Hepatocyte (in vitro differentiated cells): ENCODE measurements at regions not wholly inside any gene's neighbourhood (a gene's known extent, or its start where the extent isn't known, plus 50 kb on each side); places are given as distances from the start of the nearest gene placed in this dataset. TPM values are rescaled to one million over a fixed set of nuclear protein-coding genes. Genes with fewer than 3 reads are reported as not detected.

Experiments used
- DNase-seq: peaks from one replicate; pipeline ENCODE4 v3.0.0-alpha.2; 2016; ENCODE audit warnings: low spot score
- H2AFZ ChIP-seq: fragments of 200-600 bp; sonication (generic); 2 replicates; pipeline ENCODE4 v1.6.0; 2016; ENCODE audit warnings: antibody characterized with exemption, mild to moderate bottlenecking
- H3K27ac ChIP-seq: fragments of 200-600 bp; sonication (generic); 2 replicates; pipeline ENCODE4 v1.5.1; 2016; ENCODE audit warnings: mild to moderate bottlenecking
- H3K27me3 ChIP-seq: fragments of 200-600 bp; sonication (generic); 2 replicates; pipeline ENCODE4 v1.6.1; 2016
- H3K36me3 ChIP-seq: fragments of 200-600 bp; sonication (generic); replicated peaks from 2 replicates; pipeline ENCODE4 v1.5.1; 2016; ENCODE audit warnings: low read depth; ENCODE audit not compliant: insufficient read depth
- H3K4me1 ChIP-seq: fragments of 200-600 bp; sonication (generic); 2 replicates; pipeline ENCODE4 v1.5.1; 2016; ENCODE audit warnings: mild to moderate bottlenecking, moderate library complexity; ENCODE audit not compliant: insufficient read depth
- H3K4me2 ChIP-seq: fragments of 200-600 bp; sonication (generic); 2 replicates; pipeline ENCODE4 v1.6.0; 2016
- H3K4me3 ChIP-seq: fragments of 200-600 bp; sonication (generic); 2 replicates; pipeline ENCODE4 v1.5.1; 2016; ENCODE audit warnings: mild to moderate bottlenecking
- H3K79me2 ChIP-seq: fragments of 200-600 bp; sonication (generic); 2 replicates; pipeline ENCODE4 v1.6.0; 2017; ENCODE audit warnings: mild to moderate bottlenecking
- H3K9me2 ChIP-seq: fragments of 200-600 bp; sonication (generic); replicated peaks from 2 replicates; pipeline ENCODE4 v1.6.0; 2017; ENCODE audit warnings: mild to moderate bottlenecking; ENCODE audit not compliant: insufficient read depth
- H3K9me3 ChIP-seq: fragments of 200-600 bp; sonication (generic); 2 replicates; pipeline ENCODE4 v1.5.1; 2016; ENCODE audit warnings: low read depth, mild to moderate bottlenecking
- H4K20me1 ChIP-seq: fragments of 200-600 bp; sonication (generic); 2 replicates; pipeline ENCODE4 v1.6.0; 2016; ENCODE audit warnings: mild to moderate bottlenecking; ENCODE audit not compliant: insufficient read depth, poor library complexity, severe bottlenecking
- EZH2 ChIP-seq: fragments of 200-600 bp; sonication (generic); IDR thresholded peaks from 2 replicates; pipeline ENCODE4 v1.6.1; 2016; ENCODE audit warnings: antibody characterized with exemption, mild to moderate bottlenecking, borderline replicate concordance
- EZH2phosphoT487 ChIP-seq: fragments of 200-600 bp; sonication (generic); IDR thresholded peaks from one replicate; pipeline ENCODE4 v1.6.1; 2018; ENCODE audit warnings: antibody characterized with exemption, mild to moderate bottlenecking, low read depth, moderate library complexity; ENCODE audit not compliant: unreplicated experiment, severe bottlenecking
- WGBS: methylation state at CpG from one replicate; pipeline ENCODE4 v1.1.6; 2016; ENCODE audit warnings: low lambda C conversion rate; ENCODE audit errors: missing lambda C conversion rate; 5-methylcytosine and 5-hydroxymethylcytosine counted together
- small RNA-seq: library from RNA; depleted of rRNA; stranded (forward); fragments of <200 nt; gene quantifications from one replicate; pipeline ENCODE3, GENCODE V24; 2014
- TF ChIP-seq, protein P1 (sequence below): fragments of 200-600 bp; sonication (generic); IDR thresholded peaks from 2 replicates; pipeline ENCODE4 v1.5.1; 2016; ENCODE audit warnings: antibody characterized with exemption, mild to moderate bottlenecking; ENCODE audit not compliant: poor library complexity

DNA sequence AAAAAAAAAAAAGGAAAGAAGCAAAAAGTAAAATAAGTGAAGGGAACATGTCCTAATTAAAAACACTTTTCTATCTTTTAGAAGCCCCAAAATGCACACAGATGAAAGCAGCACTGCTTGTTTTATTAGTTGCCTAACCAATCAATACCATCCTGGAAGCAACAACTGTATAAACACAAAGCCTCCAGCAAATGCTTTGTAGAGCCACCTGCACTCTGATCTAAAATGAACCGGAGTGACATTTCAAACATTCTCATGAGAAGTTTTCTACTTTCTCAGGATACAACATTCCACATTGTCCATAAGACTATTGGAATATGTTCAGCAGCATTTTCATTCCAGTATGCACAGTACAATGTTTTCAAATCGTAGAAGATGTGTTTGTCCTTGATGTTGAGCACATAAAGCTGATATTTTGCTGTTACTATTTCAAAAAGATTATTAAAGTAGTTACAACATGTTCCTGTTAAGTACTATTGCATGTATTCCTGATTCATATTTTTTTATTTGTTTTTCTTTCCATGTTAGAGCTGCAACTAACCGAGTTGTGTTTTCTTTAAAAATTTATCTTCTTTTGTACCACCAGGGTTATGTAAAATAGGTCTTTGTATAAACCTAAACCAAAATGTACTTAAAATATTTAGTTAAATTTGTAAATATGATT, 50.3 kb upstream of the PLSCR5 start:
- no peak overlapping the region for H2AFZ ChIP-seq

More for the DNA sequence above, 50.3 kb upstream of the PLSCR5 start:
- Histone ChIP-seq H3K36me3 (no peaks in the 10 kb centered on the region), H3K4me1 (no peaks in the 10 kb centered on the region), H3K9me2 (no peaks in the 10 kb centered on the region), H3K27ac (no peak overlapping the region), H3K79me2 (no peaks in the 10 kb centered on the region), H3K9me3 (no peaks in the 10 kb centered on the region), H4K20me1 (no peaks in the 10 kb centered on the region), H3K27me3 (no peaks in the 10 kb centered on the region), H3K4me3 (no peak overlapping the region), H3K4me2 (no peak overlapping the region)
- 68% methylated on average over 3 of the region's 3 CpGs for WGBS
- DNase-seq: no peak
- TF ChIP-seq, protein P1, sequence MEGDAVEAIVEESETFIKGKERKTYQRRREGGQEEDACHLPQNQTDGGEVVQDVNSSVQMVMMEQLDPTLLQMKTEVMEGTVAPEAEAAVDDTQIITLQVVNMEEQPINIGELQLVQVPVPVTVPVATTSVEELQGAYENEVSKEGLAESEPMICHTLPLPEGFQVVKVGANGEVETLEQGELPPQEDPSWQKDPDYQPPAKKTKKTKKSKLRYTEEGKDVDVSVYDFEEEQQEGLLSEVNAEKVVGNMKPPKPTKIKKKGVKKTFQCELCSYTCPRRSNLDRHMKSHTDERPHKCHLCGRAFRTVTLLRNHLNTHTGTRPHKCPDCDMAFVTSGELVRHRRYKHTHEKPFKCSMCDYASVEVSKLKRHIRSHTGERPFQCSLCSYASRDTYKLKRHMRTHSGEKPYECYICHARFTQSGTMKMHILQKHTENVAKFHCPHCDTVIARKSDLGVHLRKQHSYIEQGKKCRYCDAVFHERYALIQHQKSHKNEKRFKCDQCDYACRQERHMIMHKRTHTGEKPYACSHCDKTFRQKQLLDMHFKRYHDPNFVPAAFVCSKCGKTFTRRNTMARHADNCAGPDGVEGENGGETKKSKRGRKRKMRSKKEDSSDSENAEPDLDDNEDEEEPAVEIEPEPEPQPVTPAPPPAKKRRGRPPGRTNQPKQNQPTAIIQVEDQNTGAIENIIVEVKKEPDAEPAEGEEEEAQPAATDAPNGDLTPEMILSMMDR: no peak
- TF ChIP-seq EZH2 (no peak), EZH2phosphoT487 (no peak)

Small RNA genes in the stretch of these regions (small RNA-seq; reads per million reads assigned to genes)
- gene RNU6-505P: not detected
